Muscle of leg (tissue), 3 donors: ENCODE measurements at regions not wholly inside any gene's neighbourhood (a gene's known extent, or its start where the extent isn't known, plus 50 kb on each side); places are given as distances from the start of the nearest gene placed in this dataset.
"Not testable (repeated sequence)": the region's sequence is repeated elsewhere in the genome, so short reads cannot be mapped to it uniquely, and the experiment has no call there.

Experiments
- DNase-seq: peaks from one replicate; pipeline ENCODE4 v3.0.0; 2013
- H3K27ac ChIP-seq: one replicate; pipeline ENCODE4 v1.5.1; 2013; ENCODE audit warnings: mild to moderate bottlenecking, low read length, control low read depth
- H3K27me3 ChIP-seq: one replicate; pipeline ENCODE4 v1.6.1; 2013; ENCODE audit warnings: low read length; ENCODE audit not compliant: control insufficient read depth, insufficient read depth
- H3K36me3 ChIP-seq: one replicate; pipeline ENCODE4 v1.6.1; 2013; ENCODE audit warnings: low read length; ENCODE audit not compliant: control insufficient read depth, insufficient read depth
- H3K4me1 ChIP-seq: one replicate; pipeline ENCODE4 v1.6.1; 2013; ENCODE audit warnings: low read length; ENCODE audit not compliant: control insufficient read depth, insufficient read depth
- H3K4me3 ChIP-seq: one replicate; pipeline ENCODE4 v1.5.1; 2013; ENCODE audit warnings: low read length, control low read depth
- H3K9me3 ChIP-seq: replicated peaks from 2 replicates; pipeline ENCODE4 v1.6.1; 2013; ENCODE audit warnings: low read depth, low read length; ENCODE audit not compliant: control insufficient read depth
- WGBS: methylation state at CpG from one replicate; pipeline ENCODE4 v1.1.5; 2013; ENCODE audit warnings: missing lambda C conversion rate; ENCODE audit not compliant: insufficient coverage; 5-methylcytosine and 5-hydroxymethylcytosine counted together

- H3K4me1 ChIP-seq, result no peaks in the 10 kb centered on the region
- no peak for DNase-seq
- no peaks in the 10 kb centered on the region for H3K36me3 ChIP-seq
- H3K27me3 ChIP-seq, result no peaks in the 10 kb centered on the region
- H3K27ac ChIP-seq, result no peak overlapping the region
- WGBS, result no CpG with 5 or more reads among the region's 1 CpG
- no peak overlapping the region for H3K4me3 ChIP-seq
- no peaks in the 10 kb centered on the region for H3K9me3 ChIP-seq
Measured at GRCh38 chr7:81445462-81445861, 324.4 kb downstream of the HGF start.

- no peak overlapping the region for H3K4me3 ChIP-seq
- no CpG with 5 or more reads among the region's 1 CpG for WGBS
- H3K27me3 ChIP-seq, result no peaks in the 10 kb centered on the region
- no peaks in the 10 kb centered on the region for H3K9me3 ChIP-seq
- H3K4me1 ChIP-seq, result no peaks in the 10 kb centered on the region
- H3K27ac ChIP-seq, result no peak overlapping the region
- no peak for DNase-seq
- H3K36me3 ChIP-seq, result no peaks in the 10 kb centered on the region
Measured at GRCh38 chr7:81441750-81442149, 328.1 kb downstream of the HGF start.

GRCh38 chr7:81439591-81439990, 330.3 kb downstream of the HGF start:
- H3K9me3 ChIP-seq, result no peaks in the 10 kb centered on the region
- H3K27ac ChIP-seq, result no peak overlapping the region
- no peaks in the 10 kb centered on the region for H3K4me1 ChIP-seq
- no peak overlapping the region for H3K4me3 ChIP-seq
- no peaks in the 10 kb centered on the region for H3K36me3 ChIP-seq
- H3K27me3 ChIP-seq, result no peaks in the 10 kb centered on the region
- DNase-seq, result no peak
- WGBS, result no CpG with 5 or more reads among the region's 1 CpG

GRCh38 chr7:81437160-81437559, 332.7 kb downstream of the HGF start:
- H3K27me3 ChIP-seq, DNase-seq, H3K36me3 ChIP-seq, H3K27ac ChIP-seq, H3K4me1 ChIP-seq, H3K9me3 ChIP-seq, H3K4me3 ChIP-seq: not testable (repeated sequence)
- WGBS, result 93% methylated on average over 14 of the region's 29 CpGs

- Histone ChIP-seq H3K36me3 (no peaks in the 10 kb centered on the region), H3K9me3 (no peaks in the 10 kb centered on the region)
- WGBS, result no CpG with 5 or more reads among the region's 3 CpGs
Measured at GRCh38 chr7:81433692-81434331, 336.0 kb downstream of the HGF start.

GRCh38 chr7:81433206-81433605, 336.6 kb downstream of the HGF start:
- 83% methylated on average over 1 of the region's 1 CpG for WGBS
- DNase-seq, result no peak
- Histone ChIP-seq H3K27me3 (no peaks in the 10 kb centered on the region), H3K36me3 (no peaks in the 10 kb centered on the region), H3K4me1 (no peaks in the 10 kb centered on the region), H3K27ac (no peak overlapping the region), H3K9me3 (no peaks in the 10 kb centered on the region), H3K4me3 (no peak overlapping the region)

More at GRCh38 chr7:81433692-81434331, 336.0 kb downstream of the HGF start:
- no peak for DNase-seq
- Histone ChIP-seq H3K27me3 (no peaks in the 10 kb centered on the region), H3K4me1 (no peaks in the 10 kb centered on the region), H3K4me3 (no peak overlapping the region), H3K27ac (no peak overlapping the region)

GRCh38 chr7:81430761-81431160, 339.1 kb downstream of the HGF start:
- Histone ChIP-seq H3K4me3 (no peak overlapping the region), H3K27me3 (no peaks in the 10 kb centered on the region), H3K27ac (peak overlapping the region; percentile 38), H3K36me3 (no peaks in the 10 kb centered on the region), H3K9me3 (no peaks in the 10 kb centered on the region), H3K4me1 (no peaks in the 10 kb centered on the region)
- WGBS, result 45% methylated on average over 1 of the region's 1 CpG
- peak; percentile 77 for DNase-seq

GRCh38 chr7:81430150-81430549, 339.7 kb downstream of the HGF start:
- H3K4me1 ChIP-seq, result no peaks in the 10 kb centered on the region
- no peak for DNase-seq
- no peaks in the 10 kb centered on the region for H3K9me3 ChIP-seq
- H3K27ac ChIP-seq, result peak overlapping the region; percentile 38
- H3K36me3 ChIP-seq, result no peaks in the 10 kb centered on the region
- H3K4me3 ChIP-seq, result no peak overlapping the region
- no peaks in the 10 kb centered on the region for H3K27me3 ChIP-seq
- 42% methylated on average over 3 of the region's 6 CpGs for WGBS

- no peak for DNase-seq
- H3K4me3 ChIP-seq, result no peak overlapping the region
- H3K9me3 ChIP-seq, result no peaks in the 10 kb centered on the region
- no peaks in the 10 kb centered on the region for H3K36me3 ChIP-seq
- no CpG with 5 or more reads among the region's 2 CpGs for WGBS
- H3K27ac ChIP-seq, result no peak overlapping the region
- H3K27me3 ChIP-seq, result no peaks in the 10 kb centered on the region
- no peaks in the 10 kb centered on the region for H3K4me1 ChIP-seq
Measured at GRCh38 chr7:81427461-81427860, 342.4 kb downstream of the HGF start.

GRCh38 chr7:81420526-81421226, 349.2 kb downstream of the HGF start:
- no peak overlapping the region for H3K4me3 ChIP-seq
- no peaks in the 10 kb centered on the region for H3K4me1 ChIP-seq
- H3K27ac ChIP-seq, result no peak overlapping the region
- DNase-seq, result peak; percentile 69
- H3K9me3 ChIP-seq, result no peaks in the 10 kb centered on the region
- no peaks in the 10 kb centered on the region for H3K36me3 ChIP-seq
- WGBS, result no CpG with 5 or more reads among the region's 5 CpGs
- H3K27me3 ChIP-seq, result no peaks in the 10 kb centered on the region
